Motor neuron (in vitro differentiated cells): ENCODE measurements at regions not wholly inside any gene's neighbourhood (a gene's known extent, or its start where the extent isn't known, plus 50 kb on each side); places are given as distances from the start of the nearest gene placed in this dataset.

Source experiments
- ATAC-seq, 8 experiments: fragments of 200-7000 bp; cut with Tn5 transposase; replicated peaks in 6 of 8; 2 replicates each; pipeline ENCODE4 v1.8.0; 2021; ENCODE audit warnings: mild to moderate bottlenecking in 8 of 8, moderate library complexity in 8 of 8
- H3K27ac ChIP-seq, 2 donors: fragments of 250-450 bp; sonication (Bioruptor Pico); 2 replicates each; pipeline ENCODE4 v1.9.0; 2021; ENCODE audit warnings: antibody characterized with exemption in 2 of 2, mild to moderate bottlenecking in 2 of 2, moderate library complexity in 1 of 2
- H3K4me1 ChIP-seq, 2 donors: fragments of 250-450 bp; sonication (Bioruptor Pico); replicated peaks in 1 of 2; 2 replicates each; pipeline ENCODE4 v1.6.1; 2021; ENCODE audit warnings: antibody characterized with exemption in 2 of 2, mild to moderate bottlenecking in 2 of 2, moderate library complexity in 1 of 2
- H3K4me3 ChIP-seq, 5 donors: fragments of 250-450 bp; sonication (Bioruptor Pico); 2 replicates each; pipeline ENCODE4 v1.9.0; 2021; ENCODE audit warnings: antibody characterized with exemption in 5 of 5, mild to moderate bottlenecking in 5 of 5, moderate library complexity in 4 of 5
- WGBS, 10 experiments: fragments of 450-650 bp; shearing (Covaris generic); methylation state at CpG; one replicate each; pipeline ENCODE4 v1.0.0; 2022; 5-methylcytosine and 5-hydroxymethylcytosine counted together
- in situ Hi-C, 9 experiments: fragments of 400-800 bp; cut with MboI; loops; one replicate each; pipeline ENCODE4 v1.15.0; 2021; ENCODE audit warnings: low sequenced_read_pairs in 9 of 9, low pct_unique_long_range_greater_than_20kb in 2 of 9; ENCODE audit not compliant: unreplicated experiment in 9 of 9

DNA sequence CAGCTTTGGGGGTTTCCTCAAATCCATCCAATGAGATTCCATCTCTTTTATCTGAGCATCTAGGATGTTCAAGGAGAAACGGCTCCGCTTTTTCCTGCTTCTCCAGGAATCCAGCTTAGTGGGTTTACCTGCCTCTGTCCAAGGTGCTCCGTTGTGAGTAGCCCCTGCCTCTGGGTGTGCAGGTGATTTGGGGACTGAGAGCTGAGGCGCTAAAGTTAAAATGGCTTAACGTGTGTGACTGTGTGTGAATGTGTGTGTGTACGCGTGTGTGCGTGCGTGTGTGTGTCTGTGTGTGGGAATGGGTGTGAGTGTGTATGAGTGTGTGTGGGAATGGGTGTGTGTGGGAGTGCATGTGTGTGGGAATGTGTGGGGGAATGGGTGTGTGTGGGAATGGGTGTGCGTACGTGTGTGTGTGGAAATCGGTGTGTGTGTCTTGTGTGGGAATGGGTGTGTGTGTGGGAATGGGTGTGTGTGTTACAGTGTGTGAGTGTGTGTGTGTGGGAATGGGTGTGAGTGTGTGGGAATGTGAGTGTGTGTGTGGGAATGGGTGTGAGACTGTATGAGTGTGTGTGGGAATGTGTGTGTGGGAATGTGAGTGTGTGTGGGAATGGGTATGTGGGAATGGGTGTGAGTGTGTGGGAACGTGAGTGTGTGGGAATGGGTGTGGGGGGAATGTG lies 90.2 kb upstream of the INSIG1 start:
- in situ Hi-C loops, result no loop called here
- WGBS, 10 experiments, result 67 to 100% (median 82%) methylated on average over 1 to 8 of the region's 13 CpGs; no CpG with 5 or more reads in 2 of the 10 experiments

DNA sequence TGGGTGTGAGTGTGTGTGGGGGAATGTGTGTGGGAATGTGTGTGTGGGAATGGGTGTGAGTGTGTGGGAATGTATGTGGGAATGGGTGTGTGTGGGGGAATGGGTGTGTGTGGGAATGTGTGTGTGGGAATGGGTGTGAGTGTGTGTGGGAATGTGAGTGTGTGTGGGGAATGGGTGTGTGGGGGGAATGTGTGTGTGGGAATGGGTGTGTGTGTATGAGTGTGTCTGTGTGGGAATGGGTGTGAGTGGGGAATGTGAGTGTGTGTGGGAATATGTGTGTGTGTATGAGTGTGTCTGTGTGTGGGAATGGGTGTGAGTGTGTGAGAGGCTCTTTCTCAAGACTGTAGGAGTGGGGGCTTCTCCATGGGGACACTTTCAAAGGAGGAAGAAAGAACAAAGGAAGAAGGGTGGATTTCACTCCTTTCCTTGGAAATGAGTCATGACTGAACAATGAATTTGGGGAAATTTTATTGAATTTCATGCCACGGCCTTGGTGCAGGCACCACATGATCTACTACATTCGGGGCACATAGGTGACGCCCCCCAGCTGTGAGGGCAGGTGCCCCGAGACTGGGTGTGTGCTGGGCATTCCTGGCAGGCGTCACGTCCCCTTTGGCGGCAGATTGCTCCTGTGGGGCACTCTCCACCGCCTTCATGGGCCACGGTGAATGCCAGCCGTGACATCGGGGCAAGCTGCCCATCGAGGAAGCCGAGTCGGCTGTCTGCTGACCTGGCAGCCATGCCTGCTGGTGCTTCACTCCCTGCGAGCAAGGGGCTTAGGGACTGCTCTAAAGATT lies 88.8 kb upstream of the INSIG1 start:
- in situ Hi-C loops, result no loop called here
- 0 to 100% (median 83%) methylated on average over 1 to 9 of the region's 15 CpGs; no CpG with 5 or more reads in 5 of the 10 experiments for WGBS, 10 experiments
- no peak for ATAC-seq
- Histone ChIP-seq H3K4me3 (no peak overlapping the region), H3K4me1 (peaks cover 6 to 10% of the 10 kb centered on the region in 2 donors), H3K27ac (no peak overlapping the region)

More for the DNA sequence above, 90.2 kb upstream of the INSIG1 start:
- H3K27ac ChIP-seq, result no peak overlapping the region
- H3K4me1 ChIP-seq, result peaks cover 5 to 6% of the 10 kb centered on the region in 2 donors
- no peak overlapping the region for H3K4me3 ChIP-seq
- no peak for ATAC-seq

DNA sequence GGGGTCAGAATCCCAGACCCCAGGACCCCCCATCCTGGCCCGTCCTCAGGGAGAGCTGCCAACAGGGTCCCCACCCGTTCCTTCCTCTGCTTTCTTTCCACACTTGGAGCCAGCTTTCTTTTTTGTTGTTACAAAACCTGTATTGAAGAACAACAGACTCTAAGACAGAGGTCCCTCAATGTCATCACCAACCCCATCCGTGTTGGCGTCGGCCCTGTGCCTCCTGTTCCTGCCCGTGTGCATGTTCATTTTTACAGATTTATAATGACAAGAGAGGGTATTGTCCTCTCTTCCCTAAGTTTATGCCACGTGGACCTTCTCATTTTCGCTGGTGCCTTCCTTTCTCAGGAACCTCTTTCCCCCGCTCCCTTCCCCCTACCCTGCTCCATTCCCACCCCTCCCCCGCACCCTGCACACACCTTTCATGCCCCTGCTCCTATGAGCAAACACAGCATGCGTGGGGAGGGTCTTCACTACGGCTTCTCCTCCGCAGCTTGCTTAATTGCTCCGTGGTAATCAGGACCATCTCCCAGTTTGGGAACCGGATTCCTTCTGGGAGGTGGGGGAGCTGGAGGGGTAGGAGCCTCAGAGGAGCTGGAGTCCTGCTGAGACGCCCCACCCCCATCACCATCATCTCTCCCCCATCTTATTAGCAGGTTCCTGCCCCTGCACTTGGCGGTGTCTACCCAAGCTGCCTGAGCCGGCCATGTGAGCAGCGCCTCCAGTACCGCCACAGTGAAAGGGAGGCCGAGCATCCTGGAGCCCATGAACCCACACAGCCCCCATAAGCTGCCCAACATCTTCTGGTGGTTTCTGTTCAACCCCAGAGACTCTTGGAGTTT lies 88.0 kb upstream of the INSIG1 start:
- no peak overlapping the region for H3K27ac ChIP-seq
- in situ Hi-C loops, result no loop called here
- no peak overlapping the region for H3K4me3 ChIP-seq
- WGBS, 10 experiments, result 20 to 73% (median 61%) methylated on average over 1 to 5 of the region's 21 CpGs; no CpG with 5 or more reads in 6 of the 10 experiments
- H3K4me1 ChIP-seq, result peaks cover 15 to 17% of the 10 kb centered on the region in 2 donors
- ATAC-seq, result no peak

DNA sequence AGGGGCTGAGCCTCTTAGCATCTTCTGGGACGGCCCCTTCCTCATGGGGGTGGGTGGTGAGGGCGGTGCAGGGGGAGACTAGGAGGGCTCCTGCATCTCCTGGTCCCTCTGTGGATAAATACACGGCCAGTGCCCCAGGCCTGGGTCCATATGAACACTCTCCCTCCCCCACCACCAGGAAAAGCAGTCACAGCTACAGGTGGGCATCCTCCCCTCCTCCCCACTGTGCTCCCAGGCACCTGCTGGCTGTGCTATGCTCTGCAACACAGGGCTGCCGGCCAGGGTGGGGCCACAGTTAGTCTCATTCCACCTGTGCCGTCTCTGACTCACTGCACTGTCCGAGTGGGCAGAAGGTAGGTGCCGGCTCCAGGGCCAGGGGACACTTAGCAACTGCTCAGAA lies 87.3 kb upstream of the INSIG1 start:
- Histone ChIP-seq H3K4me1 (peaks cover 18 to 22% of the 10 kb centered on the region in 2 donors), H3K27ac (no peak overlapping the region), H3K4me3 (no peak overlapping the region)
- in situ Hi-C loops, result no loop called here
- ATAC-seq, result no peak
- 87 to 100% (median 94%) methylated on average over 1 to 3 of the region's 7 CpGs; no CpG with 5 or more reads in 7 of the 10 experiments for WGBS, 10 experiments

DNA sequence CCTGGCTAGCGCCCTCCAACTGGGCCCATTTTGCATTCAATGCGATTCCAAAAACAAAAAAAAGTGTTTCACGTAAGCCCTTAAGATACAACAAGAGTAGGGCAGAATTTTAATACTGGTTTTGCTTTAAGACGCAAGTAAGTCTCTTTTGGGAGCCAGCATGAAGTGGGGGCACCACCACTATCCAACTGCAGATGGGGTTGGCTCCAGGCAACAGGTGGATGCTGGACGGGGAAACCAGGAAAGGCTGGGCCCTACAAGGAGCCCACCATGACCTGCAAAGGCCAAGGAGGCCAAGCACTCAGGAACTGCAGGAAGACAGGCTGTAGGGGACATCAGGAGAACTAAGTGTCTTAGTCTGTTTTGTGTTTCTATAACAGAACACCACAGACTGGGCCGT lies 86.5 kb upstream of the INSIG1 start:
- WGBS, 10 experiments, result 70 to 100% (median 88%) methylated on average over 2 to 5 of the region's 6 CpGs; no CpG with 5 or more reads in 3 of the 10 experiments

DNA sequence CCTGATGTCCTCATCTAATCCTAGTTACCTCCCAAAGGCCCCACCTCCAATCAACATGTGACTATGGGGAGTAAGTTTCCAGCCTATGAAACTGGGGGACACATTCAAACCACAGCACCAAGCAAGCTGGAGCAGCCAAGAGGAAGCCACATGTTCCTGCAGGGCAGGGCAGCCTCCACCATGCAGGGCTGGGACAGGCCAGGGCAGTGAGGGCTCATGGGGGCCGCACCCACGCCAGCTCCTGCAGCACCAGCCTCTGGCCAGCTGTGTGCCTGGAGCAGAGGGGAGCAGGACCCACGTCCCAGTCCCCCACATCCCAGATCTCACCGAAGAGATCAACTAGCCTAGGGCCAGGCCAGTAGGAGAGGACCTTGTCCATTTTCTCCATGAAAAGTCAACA lies 85.9 kb upstream of the INSIG1 start:
- Histone ChIP-seq H3K4me1 (peaks cover 19 to 23% of the 10 kb centered on the region in 2 donors), H3K4me3 (no peak overlapping the region), H3K27ac (no peak overlapping the region)
- no peak for ATAC-seq
- WGBS, 10 experiments, result 90 to 100% (median 100%) methylated on average over 1 to 2 of the region's 4 CpGs; no CpG with 5 or more reads in 7 of the 10 experiments
- in situ Hi-C loops, result no loop called here

More for the DNA sequence above, 86.5 kb upstream of the INSIG1 start:
- no peak overlapping the region for H3K4me3 ChIP-seq
- ATAC-seq, result no peak
- no peak overlapping the region for H3K27ac ChIP-seq
- peaks cover 19 to 23% of the 10 kb centered on the region in 2 donors for H3K4me1 ChIP-seq
- in situ Hi-C loops, result no loop called here

DNA sequence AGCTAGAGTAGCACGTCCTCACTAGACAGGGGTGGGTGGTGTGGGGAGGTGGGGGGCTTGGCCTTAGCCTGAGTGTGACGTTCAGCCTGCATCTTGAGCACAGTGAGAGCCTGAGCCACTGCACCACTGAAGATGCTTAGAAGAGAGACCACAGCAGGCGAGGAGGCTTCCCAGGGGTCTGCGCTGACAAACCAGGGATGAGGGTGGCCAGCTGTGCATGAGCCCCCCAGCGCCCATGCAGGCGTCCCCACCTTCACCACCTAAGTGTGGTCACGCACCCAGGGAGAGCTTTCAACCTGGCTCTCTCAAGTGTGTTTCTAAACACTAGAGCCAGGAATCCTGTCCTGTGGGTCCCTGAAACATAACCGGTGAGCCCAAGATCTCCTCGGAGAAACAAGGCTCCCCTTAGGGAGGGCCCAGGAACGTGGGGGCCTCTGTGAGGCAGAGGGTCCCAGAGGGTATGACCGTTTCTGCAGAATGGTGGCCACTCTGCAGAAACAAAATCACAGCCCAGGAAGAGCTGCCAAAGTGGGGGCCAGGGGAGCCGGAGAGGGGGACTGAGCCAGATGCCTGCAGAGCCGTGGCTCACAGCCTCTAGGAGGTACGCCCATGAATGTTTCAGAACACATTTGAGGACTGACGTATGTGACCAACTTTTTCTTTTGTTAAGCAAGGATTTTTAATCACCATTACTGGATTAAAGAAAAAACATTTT lies 85.2 kb upstream of the INSIG1 start:
- WGBS, 10 experiments, result 59 to 100% (median 90%) methylated on average over 1 to 6 of the region's 15 CpGs; no CpG with 5 or more reads in 2 of the 10 experiments
- Histone ChIP-seq H3K4me3 (no peak overlapping the region), H3K4me1 (peaks cover 19 to 23% of the 10 kb centered on the region in 2 donors), H3K27ac (no peak overlapping the region)
- in situ Hi-C loops, result no loop called here
- ATAC-seq, result no peak

DNA sequence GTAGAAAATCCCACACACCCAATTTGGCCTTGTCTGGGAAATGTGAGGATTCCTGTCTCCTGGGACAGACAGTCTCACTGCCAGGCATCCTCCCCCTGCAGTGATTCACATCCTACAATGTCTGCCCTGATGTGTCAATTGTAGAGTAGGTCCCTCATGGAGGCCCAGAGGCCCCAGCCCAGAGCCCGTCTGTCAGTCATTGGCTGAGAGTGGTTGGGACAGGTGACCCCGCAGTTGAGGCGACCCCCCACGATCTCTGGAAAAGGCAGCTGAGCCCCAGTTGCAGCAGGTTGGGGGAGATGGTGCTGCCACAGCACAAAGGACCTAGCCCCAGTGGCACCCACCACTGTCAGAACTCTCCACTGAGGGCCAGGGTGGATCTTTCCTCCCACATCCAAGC lies 84.3 kb upstream of the INSIG1 start:
- Histone ChIP-seq H3K4me3 (no peak overlapping the region), H3K4me1 (peaks cover 19 to 23% of the 10 kb centered on the region in 2 donors), H3K27ac (no peak overlapping the region)
- peak in 1 of 8 experiments; percentile 13 for ATAC-seq
- WGBS, 10 experiments, result 20 to 80% (median 59%) methylated on average over 1 to 4 of the region's 4 CpGs; no CpG with 5 or more reads in 6 of the 10 experiments
- in situ Hi-C loops, result no loop called here

DNA sequence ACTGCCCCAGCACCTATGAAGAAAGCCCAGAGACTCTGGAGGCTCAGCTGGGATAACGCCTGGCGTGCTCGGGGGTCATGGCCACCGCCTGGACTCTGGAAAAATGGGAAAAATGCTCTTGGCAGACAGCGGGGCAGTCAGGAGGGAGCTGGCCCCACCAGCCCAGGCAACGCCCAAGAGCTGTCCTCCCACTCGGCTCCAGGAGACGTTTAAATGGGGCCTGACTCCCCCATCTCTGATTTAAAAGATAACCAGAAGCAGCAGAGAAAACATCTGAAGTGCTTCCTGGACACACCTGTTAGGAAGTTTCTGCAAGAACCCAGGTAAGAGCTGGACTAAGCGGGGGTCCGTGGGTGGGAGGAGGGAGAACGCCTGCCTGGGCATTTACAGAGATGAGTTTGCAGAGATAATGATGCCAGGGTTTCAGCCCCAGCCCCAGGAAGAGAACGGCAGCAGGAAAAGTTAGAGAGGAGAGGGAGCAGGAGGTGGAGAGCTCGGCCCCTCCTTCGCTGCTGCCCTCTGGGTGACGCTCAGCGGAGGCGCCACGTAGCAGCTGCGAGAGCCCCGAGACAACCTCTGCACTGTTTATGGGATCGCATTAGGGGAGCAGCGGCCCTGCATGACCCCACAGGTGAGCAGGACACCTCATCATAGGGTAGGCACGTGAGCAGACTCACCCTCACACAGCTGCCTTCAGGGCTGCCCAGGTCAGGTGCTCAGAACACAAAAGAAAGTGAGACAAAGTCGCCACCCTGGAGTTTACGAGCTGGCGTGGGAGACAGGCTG lies 83.5 kb upstream of the INSIG1 start:
- peaks cover 19 to 23% of the 10 kb centered on the region in 2 donors for H3K4me1 ChIP-seq
- 37 to 100% (median 71%) methylated on average over 1 to 10 of the region's 26 CpGs; no CpG with 5 or more reads in 5 of the 10 experiments for WGBS, 10 experiments
- peak; percentile 53 to 84 (median 78) for ATAC-seq
- no peak overlapping the region for H3K4me3 ChIP-seq
- in situ Hi-C loops, result no loop called here
- no peak overlapping the region for H3K27ac ChIP-seq

DNA sequence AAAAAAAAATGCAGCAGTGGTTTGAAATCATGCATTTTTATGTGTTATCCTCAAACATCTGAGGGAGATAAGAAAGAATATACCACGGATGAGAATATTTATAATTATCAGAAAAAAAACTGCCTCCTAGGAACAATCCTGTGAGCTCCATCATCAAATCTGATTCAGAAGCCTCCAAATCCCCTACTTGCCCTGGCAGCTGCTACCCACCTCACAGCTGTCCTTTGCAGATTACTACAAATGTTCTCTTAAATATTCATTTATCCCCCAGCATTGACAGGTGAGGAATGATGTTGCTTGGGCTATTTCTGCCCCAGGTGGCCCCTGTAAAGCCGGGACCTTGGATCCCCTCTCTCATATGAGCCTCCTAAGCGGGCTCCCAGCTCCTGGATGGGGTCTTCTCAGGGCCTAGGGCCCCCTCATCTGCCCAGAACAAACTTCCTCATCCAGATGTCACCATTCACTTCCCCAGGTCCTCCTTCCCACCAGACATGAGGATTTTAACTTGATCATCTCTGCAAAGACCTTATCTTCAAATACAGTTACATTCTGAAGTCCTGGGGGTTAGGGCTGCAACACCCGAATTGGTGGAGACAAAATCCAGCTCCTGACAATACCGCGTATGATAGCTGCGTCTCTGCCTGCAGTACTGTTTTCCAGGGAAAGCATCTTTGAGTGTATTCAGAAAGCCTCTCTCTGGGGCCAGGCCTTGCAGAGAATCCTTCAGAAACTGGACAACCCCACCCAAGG lies 81.9 kb upstream of the INSIG1 start:
- Histone ChIP-seq H3K27ac (no peak overlapping the region), H3K4me1 (peaks cover 23 to 28% of the 10 kb centered on the region in 2 donors), H3K4me3 (no peak overlapping the region)
- in situ Hi-C loops, result no loop called here
- ATAC-seq, result no peak
- 40 to 100% (median 80%) methylated on average over 1 to 4 of the region's 7 CpGs; no CpG with 5 or more reads in 2 of the 10 experiments for WGBS, 10 experiments
